H1 (cell line): ENCODE measurements at regions not wholly inside any gene's neighbourhood (a gene's known extent, or its start where the extent isn't known, plus 50 kb on each side); places are given as distances from the start of the nearest gene placed in this dataset.

Experiments used
- ATF3 ChIP-seq: IDR thresholded peaks from 2 replicates; pipeline ENCODE4 v1.6.1; 2011; ENCODE audit warnings: low read depth, mild to moderate bottlenecking, low read length; ENCODE audit not compliant: insufficient read depth
- CREB1 ChIP-seq: IDR thresholded peaks from 2 replicates; pipeline ENCODE4 v1.6.1; 2012; ENCODE audit warnings: inconsistent platforms
- GTF2F1 ChIP-seq: IDR thresholded peaks from 2 replicates; pipeline ENCODE4 v1.6.1; 2012; ENCODE audit warnings: low read depth, low read length, improper control_type of control experiment, borderline replicate concordance
- RAD21 ChIP-seq, 2 experiments: IDR thresholded peaks in 1 of 2; conservative IDR thresholded peaks in 1 of 2; 2 replicates each; pipeline ENCODE4 v1.6.1; 2011; ENCODE audit warnings: low read depth in 2 of 2, low read length in 2 of 2, improper control_type of control experiment in 1 of 2, inconsistent platforms in 1 of 2, mild to moderate bottlenecking in 1 of 2, moderate library complexity in 1 of 2
- SRF ChIP-seq: IDR thresholded peaks from 2 replicates; pipeline ENCODE4 v1.6.1; 2011; ENCODE audit warnings: mild to moderate bottlenecking, low read depth, low read length, moderate library complexity
- USF2 ChIP-seq: IDR thresholded peaks from 2 replicates; pipeline ENCODE4 v1.6.1; 2011; ENCODE audit warnings: low read length, improper control_type of control experiment

GRCh38 chr13:72556945-72557344 is 170.5 kb downstream of the MZT1 start (continued):
- no peak for TF ChIP-seq ATF3
- no peak for TF ChIP-seq GTF2F1
- TF ChIP-seq CREB1, result no peak
- no peak for TF ChIP-seq RAD21 (IDR thresholded peaks at IDR 0.05 in 1 of 2, conservative IDR thresholded peaks at IDR 0.05 in 1 of 2; ENCODE audit: low read depth in 2 of 2, low read length in 2 of 2)
- TF ChIP-seq USF2, result no peak
- TF ChIP-seq SRF, result no peak
